DMS153 treated with DMSO at 0.1 percent for 48 hours (cell line): ENCODE measurements at regions not wholly inside any gene's neighbourhood (a gene's known extent, or its start where the extent isn't known, plus 50 kb on each side); places are given as distances from the start of the nearest gene placed in this dataset.

ENCODE experiments used
- DNase-seq: peaks from one replicate; lab custom pipeline; 2025; ENCODE audit not compliant: unreplicated experiment; lab: John Stamatoyannopoulos, UW

- no peak for DNase-seq
Measured at GRCh38 chr5:4252385-4252784, 656.8 kb downstream of the IRX1 start.

DNA sequence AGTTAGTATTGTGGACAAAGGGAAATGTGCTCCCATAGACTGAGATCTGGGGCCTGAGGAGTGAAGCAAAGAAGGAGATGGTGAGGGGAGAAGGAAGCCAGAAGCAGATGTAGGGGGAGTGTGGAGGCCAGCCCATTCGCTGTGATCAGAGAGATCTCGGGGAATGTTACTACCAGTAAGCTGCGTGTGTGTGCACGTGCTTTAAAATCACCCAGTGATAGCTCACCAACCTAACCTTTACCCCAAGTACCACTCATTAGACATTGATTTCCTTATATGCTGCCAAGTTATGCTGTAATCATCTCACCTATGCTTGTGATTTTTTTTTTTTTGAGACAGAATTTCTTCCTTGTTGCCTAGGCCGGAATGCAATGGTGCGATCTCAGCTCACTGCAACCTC lies 659.1 kb downstream of the IRX1 start:
- DNase-seq = no peak

GRCh38 chr5:4255441-4255840 lies 659.8 kb downstream of the IRX1 start:
- DNase-seq = no peak

DNA sequence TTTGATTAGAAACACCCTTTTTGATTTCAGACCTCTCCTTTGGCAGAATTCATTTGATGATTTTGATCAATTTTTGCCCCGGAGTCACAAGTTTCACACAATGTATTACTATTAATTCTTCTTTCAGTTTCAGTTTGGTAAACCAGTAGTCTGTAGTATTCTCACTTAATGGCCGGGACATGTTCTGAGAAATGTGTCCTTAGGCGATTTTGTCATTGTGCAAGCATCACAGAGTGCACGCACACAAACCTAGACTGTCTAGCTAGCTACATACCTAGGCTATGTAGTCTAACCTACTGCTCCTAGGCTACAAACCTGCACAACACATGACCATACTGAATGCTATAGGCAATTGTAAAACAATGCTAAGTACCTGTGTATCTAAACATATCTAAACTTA lies 662.5 kb downstream of the IRX1 start:
- DNase-seq = no peak

- DNase-seq = no peak
Measured at GRCh38 chr5:4271193-4271592, 675.6 kb downstream of the IRX1 start.

DNA sequence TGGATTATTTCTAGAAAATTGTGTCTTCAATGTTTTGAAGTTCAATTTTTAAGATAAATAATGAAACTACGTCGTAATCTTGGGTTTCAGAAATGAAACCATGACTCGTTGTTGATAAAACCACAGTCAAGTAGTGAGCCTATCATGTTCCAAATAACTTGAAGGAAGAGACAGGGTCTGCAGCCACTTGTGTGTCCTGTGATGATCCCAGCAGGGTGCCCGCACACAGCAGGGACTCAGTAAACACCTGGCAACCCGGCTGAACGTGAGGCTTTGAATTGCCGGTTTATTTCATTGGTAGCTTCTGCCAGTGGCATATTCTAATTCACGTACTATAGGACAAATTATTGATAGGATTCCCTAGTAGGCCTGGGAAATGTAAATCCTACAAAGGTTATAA lies 679.6 kb downstream of the IRX1 start:
- no peak for DNase-seq

DNA sequence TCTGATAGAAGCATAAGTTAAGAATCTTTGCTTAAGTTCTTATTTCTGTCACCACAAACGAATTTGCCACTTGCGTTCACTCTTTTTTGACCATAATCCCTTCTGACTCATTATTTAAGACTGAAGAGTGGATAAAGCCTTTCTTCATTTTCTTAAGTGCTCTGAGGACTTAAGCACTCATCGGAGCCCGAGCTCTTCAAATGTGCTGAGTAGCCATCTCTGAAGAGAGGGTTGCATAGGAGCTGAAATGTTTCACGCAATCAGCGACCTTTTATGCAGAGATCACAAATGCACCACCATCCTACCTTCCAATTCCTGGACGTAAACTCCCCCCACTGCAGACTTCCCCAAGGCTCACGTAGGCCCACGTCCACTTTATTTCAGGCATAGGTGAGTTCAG lies 699.2 kb downstream of the IRX1 start:
- DNase-seq = no peak

DNA sequence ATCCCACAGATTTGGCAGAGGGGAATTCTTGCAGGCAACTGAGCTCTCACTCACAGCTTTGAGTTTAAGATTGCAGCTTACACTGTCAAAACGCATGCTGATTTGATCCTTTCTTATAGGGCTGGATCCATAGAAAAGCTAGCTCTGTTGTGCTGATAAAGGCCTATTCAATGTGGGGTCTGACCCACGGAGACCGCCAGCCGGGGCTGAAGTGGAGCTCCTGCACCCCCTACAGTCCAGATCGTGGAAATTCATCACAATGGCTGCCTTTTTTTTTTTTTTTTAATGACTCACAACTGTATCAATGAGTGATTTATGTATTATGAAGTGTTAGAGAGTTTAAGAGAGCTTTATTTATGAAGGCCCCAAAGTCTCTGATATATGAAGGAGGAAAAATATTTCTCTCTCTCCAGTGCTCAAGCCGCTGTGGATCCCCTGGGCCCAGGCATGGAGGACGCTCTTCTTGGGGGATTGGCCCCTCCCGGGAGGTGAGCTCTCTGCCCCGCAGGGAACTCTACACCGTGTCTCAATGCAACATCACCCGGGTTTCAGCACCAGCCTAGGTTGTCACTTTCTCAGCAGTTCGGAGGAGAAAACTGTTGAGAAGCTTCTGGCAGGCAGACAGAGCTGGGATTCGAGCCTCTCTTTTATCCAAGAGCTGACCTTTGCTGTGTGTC lies 700.2 kb downstream of the IRX1 start:
- no peak for DNase-seq

DNA sequence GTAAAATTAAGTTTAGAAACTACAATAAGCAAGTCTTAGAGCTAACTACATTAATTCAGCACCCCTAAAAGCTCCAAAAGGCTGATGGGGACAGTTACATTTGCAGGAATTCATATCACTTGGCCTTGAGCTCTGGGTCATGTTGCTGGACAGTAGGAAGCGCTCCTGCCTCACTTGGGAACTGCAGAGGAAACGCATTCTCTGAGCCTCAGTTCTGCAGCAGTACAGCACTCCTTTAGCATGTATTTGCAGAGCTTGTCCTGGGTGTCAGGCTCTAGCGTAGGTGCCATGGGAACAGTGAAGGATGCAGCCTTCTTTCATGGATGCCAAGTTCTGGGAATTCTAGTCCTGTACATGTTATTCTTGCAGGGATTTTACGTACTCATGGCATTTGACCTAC lies 710.4 kb downstream of the IRX1 start:
- DNase-seq = no peak

GRCh38 chr5:4309026-4309425 lies 713.4 kb downstream of the IRX1 start:
- DNase-seq = no peak

GRCh38 chr5:4313138-4313537 lies 717.5 kb downstream of the IRX1 start:
- DNase-seq = no peak

- DNase-seq = no peak
Measured at GRCh38 chr5:4319478-4320128, 724.0 kb downstream of the IRX1 start.

- no peak for DNase-seq
Measured at GRCh38 chr5:4330327-4330726, 734.7 kb downstream of the IRX1 start.

- DNase-seq = no peak
Measured at GRCh38 chr5:4335078-4335477, 739.4 kb downstream of the IRX1 start.

DNA sequence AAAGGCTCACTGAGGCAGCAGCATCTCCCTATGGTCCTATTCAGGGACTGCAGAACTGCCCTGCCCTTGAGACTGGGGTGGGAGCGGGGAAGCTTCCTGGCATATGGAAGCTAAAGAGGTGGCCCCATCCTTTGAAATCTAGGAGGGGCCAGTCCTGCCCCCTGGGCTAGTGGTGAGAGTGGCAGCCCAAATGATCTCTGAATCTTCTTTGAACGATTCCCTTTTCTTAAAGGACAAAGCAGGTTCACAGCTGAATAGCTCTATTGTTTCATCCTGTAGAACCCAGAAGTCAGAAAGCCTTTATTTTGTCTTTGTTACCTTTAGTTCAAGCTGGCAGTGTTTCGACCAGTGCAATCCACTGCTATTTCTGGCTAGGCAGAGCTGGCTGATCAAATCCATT lies 741.9 kb downstream of the IRX1 start:
- no peak for DNase-seq

GRCh38 chr5:4339949-4340348 lies 744.3 kb downstream of the IRX1 start:
- DNase-seq = no peak

GRCh38 chr5:4345850-4346249 lies 750.2 kb downstream of the IRX1 start:
- no peak for DNase-seq

GRCh38 chr5:4348423-4348822 lies 752.8 kb downstream of the IRX1 start:
- DNase-seq = no peak

DNA sequence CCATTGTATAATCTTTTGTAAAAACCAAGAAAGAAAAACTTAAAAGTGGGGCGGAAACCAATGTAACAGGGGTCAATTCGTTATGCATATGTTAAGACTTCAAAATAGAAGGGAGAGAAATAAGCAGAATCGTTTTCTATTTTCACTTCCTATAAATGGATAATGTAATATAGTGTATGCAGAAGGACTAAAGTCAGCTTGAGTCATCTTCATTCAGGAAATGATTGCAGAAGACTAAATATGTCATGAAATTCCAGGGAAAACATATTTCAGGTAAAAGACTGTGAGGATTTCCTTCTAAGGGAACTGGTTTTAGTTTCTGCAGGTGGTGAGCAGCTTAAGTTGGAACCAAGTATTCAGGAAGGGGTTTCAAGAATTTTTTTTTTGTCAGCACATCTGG lies 753.3 kb downstream of the IRX1 start:
- DNase-seq = no peak

DNA sequence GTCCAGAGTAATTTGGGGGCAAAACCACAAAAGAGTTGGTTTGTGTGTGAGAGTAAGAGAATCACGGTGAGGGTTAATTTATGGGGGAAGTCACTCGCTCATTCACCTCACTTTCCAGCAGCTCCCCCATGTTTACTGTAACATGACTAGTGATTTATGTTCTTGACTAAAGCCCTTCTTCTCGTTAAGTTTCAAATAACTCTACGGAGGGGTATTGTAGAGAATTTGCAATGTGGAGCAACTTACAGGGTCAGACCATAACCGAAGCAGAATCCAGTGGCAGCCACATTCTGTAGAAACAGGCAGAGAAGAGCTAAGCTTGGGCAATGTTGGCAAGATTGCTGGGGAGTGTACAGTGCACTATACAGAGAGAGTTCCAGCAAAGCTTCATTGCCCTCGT lies 760.6 kb downstream of the IRX1 start:
- DNase-seq = no peak

GRCh38 chr5:4359847-4360246 lies 764.2 kb downstream of the IRX1 start:
- DNase-seq = no peak

DNA sequence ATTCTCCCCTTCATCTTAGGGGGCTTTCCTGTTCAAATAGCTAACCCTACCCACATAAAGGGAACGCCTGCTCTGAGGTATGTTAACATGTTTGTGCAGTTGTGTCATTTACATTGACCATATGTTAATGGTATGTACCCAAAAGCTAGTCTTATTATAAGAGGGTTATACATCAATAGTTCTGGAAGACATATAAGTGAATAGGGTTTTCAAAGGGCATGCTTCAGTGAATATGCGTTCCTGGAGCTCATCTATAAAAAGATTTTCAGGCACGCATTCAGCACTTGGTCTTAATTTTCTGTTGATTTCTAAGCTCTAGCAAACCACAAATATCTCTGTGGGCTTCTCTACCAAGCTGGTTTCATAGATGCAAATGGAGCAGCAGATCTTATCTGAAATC lies 766.1 kb downstream of the IRX1 start:
- DNase-seq = no peak

DNA sequence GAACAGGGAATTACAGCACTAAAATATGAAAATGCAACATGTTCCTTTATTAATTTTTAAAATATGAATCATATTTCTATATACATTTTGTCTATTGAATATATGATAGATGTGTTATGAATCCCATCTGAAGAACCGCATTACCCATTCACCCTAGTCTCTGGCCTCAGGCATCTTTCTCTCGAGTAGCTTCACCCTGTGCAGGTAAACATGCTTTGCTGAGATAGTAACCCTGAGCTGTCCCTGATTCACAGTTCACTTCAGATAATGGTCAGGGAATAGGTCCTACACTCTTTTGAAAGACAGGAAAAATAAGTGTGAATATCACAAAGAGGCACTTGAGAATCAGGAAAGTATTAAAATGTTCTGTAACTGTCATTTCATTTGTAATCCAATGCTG lies 766.8 kb downstream of the IRX1 start:
- DNase-seq = no peak
